Osteoblast (primary cell): ENCODE measurements at regions not wholly inside any gene's neighbourhood (a gene's known extent, or its start where the extent isn't known, plus 50 kb on each side); places are given as distances from the start of the nearest gene placed in this dataset.

Experiments
- DNase-seq: peaks from one replicate; pipeline ENCODE4 v3.0.0; 2011; ENCODE audit warnings: low spot score, mixed read lengths; ENCODE audit not compliant: insufficient read length; ENCODE audit errors: missing footprints
- H2AFZ ChIP-seq: 2 replicates; pipeline ENCODE4 v1.6.0; 2011; ENCODE audit warnings: mild to moderate bottlenecking, low read length
- H3K27ac ChIP-seq: 2 replicates; pipeline ENCODE4 v1.5.1; 2011; ENCODE audit warnings: mild to moderate bottlenecking, low read depth, low read length, moderate library complexity
- H3K27me3 ChIP-seq: 2 replicates; pipeline ENCODE4 v1.6.0; 2012; ENCODE audit warnings: mild to moderate bottlenecking, control low read depth, inconsistent platforms, low read length, moderate library complexity; ENCODE audit not compliant: insufficient read depth
- H3K36me3 ChIP-seq: 2 replicates; pipeline ENCODE4 v1.5.1; 2011; ENCODE audit warnings: mild to moderate bottlenecking, low read length, control low read depth, moderate library complexity; ENCODE audit not compliant: insufficient read depth
- H3K4me1 ChIP-seq: 2 replicates; pipeline ENCODE4 v1.5.1; 2011; ENCODE audit warnings: mild to moderate bottlenecking, low read length, control low read depth, moderate library complexity; ENCODE audit not compliant: insufficient read depth
- H3K4me2 ChIP-seq: 2 replicates; pipeline ENCODE4 v1.6.0; 2011; ENCODE audit warnings: mild to moderate bottlenecking, low read length; ENCODE audit not compliant: insufficient read depth
- H3K4me3 ChIP-seq: fragments of 200-600 bp; sonication (generic); 3 replicates; pipeline ENCODE4 v1.5.1; 2012; ENCODE audit warnings: mild to moderate bottlenecking, low read length, inconsistent platforms; ENCODE audit not compliant: insufficient read depth
- H3K79me2 ChIP-seq: 2 replicates; pipeline ENCODE4 v1.6.0; 2012; ENCODE audit warnings: mild to moderate bottlenecking, low read length, control low read depth, inconsistent platforms; ENCODE audit not compliant: insufficient read depth
- H3K9me3 ChIP-seq: 2 replicates; pipeline ENCODE4 v1.5.1; 2011; ENCODE audit warnings: low read depth, low read length, control low read depth
- H4K20me1 ChIP-seq: 2 replicates; pipeline ENCODE4 v1.6.0; 2012; ENCODE audit warnings: mild to moderate bottlenecking, low read length, control low read depth; ENCODE audit not compliant: insufficient read depth
- CTCF ChIP-seq: IDR thresholded peaks from 2 replicates; pipeline ENCODE4 v1.5.1; 2011; ENCODE audit warnings: mild to moderate bottlenecking, low read depth, low read length, moderate library complexity; ENCODE audit errors: extremely low read depth

GRCh38 chr3:81388191-81388590 is 373.3 kb downstream of the GBE1 start:
- Histone ChIP-seq H3K4me1 (no peaks in the 10 kb centered on the region), H3K27ac (no peak overlapping the region), H3K79me2 (no peaks in the 10 kb centered on the region), H3K9me3 (no peaks in the 10 kb centered on the region), H4K20me1 (no peaks in the 10 kb centered on the region), H3K4me2 (no peak overlapping the region), H3K4me3 (no peak overlapping the region), H3K27me3 (no peaks in the 10 kb centered on the region), H2AFZ (no peak overlapping the region), H3K36me3 (no peaks in the 10 kb centered on the region)
- no peak for DNase-seq
- TF ChIP-seq CTCF = no peak

GRCh38 chr3:81382470-81382869 is 379.0 kb downstream of the GBE1 start:
- H4K20me1 ChIP-seq = no peaks in the 10 kb centered on the region
- H2AFZ ChIP-seq = no peak overlapping the region
- H3K79me2 ChIP-seq = no peaks in the 10 kb centered on the region
- no peak overlapping the region for H3K4me2 ChIP-seq
- H3K36me3 ChIP-seq = no peaks in the 10 kb centered on the region
- no peaks in the 10 kb centered on the region for H3K4me1 ChIP-seq
- H3K27ac ChIP-seq = no peak overlapping the region
- no peak overlapping the region for H3K4me3 ChIP-seq
- no peaks in the 10 kb centered on the region for H3K27me3 ChIP-seq
- no peak for DNase-seq
- TF ChIP-seq CTCF = no peak
- no peaks in the 10 kb centered on the region for H3K9me3 ChIP-seq

GRCh38 chr3:81380234-81380633 is 381.2 kb downstream of the GBE1 start:
- Histone ChIP-seq H3K4me2 (no peak overlapping the region), H3K4me3 (no peak overlapping the region), H3K27ac (no peak overlapping the region), H2AFZ (no peak overlapping the region), H3K9me3 (no peaks in the 10 kb centered on the region), H3K79me2 (no peaks in the 10 kb centered on the region), H4K20me1 (no peaks in the 10 kb centered on the region), H3K4me1 (no peaks in the 10 kb centered on the region), H3K36me3 (no peaks in the 10 kb centered on the region), H3K27me3 (no peaks in the 10 kb centered on the region)
- no peak for TF ChIP-seq CTCF
- no peak for DNase-seq

- Histone ChIP-seq H3K36me3 (no peaks in the 10 kb centered on the region), H3K4me3 (no peak overlapping the region), H3K27ac (no peak overlapping the region), H4K20me1 (no peaks in the 10 kb centered on the region), H3K27me3 (no peaks in the 10 kb centered on the region), H3K4me2 (no peak overlapping the region), H3K4me1 (no peaks in the 10 kb centered on the region), H3K9me3 (no peaks in the 10 kb centered on the region), H3K79me2 (no peaks in the 10 kb centered on the region), H2AFZ (no peak overlapping the region)
- TF ChIP-seq CTCF = no peak
- DNase-seq = no peak
These were observed 382.7 kb downstream of the GBE1 start for GRCh38 chr3:81378552-81379293.
